HG02623 (cell line): ENCODE measurements at regions not wholly inside any gene's neighbourhood (a gene's known extent, or its start where the extent isn't known, plus 50 kb on each side); places are given as distances from the start of the nearest gene placed in this dataset.

Experiments
- ATAC-seq: cut with Tn5 transposase; IDR thresholded peaks from one replicate; pipeline ENCODE4 v1.9.1; 2021; ENCODE audit warnings: moderate library complexity; ENCODE audit not compliant: unreplicated experiment

- no peak for ATAC-seq
Observed at GRCh38 chr5:174307031-174307408, 261.5 kb downstream of the NSG2 start.

GRCh38 chr5:174307656-174308271 is 262.3 kb downstream of the NSG2 start:
- no peak for ATAC-seq

- no peak for ATAC-seq
Observed at GRCh38 chr5:174309131-174309795, 263.8 kb downstream of the NSG2 start.

- no peak for ATAC-seq
Observed at GRCh38 chr5:174310243-174310642, 264.7 kb downstream of the NSG2 start.

GRCh38 chr5:174310706-174311105 is 265.2 kb downstream of the NSG2 start:
- no peak for ATAC-seq

- ATAC-seq: no peak
Observed at GRCh38 chr5:174311121-174311520, 265.6 kb downstream of the NSG2 start.

DNA sequence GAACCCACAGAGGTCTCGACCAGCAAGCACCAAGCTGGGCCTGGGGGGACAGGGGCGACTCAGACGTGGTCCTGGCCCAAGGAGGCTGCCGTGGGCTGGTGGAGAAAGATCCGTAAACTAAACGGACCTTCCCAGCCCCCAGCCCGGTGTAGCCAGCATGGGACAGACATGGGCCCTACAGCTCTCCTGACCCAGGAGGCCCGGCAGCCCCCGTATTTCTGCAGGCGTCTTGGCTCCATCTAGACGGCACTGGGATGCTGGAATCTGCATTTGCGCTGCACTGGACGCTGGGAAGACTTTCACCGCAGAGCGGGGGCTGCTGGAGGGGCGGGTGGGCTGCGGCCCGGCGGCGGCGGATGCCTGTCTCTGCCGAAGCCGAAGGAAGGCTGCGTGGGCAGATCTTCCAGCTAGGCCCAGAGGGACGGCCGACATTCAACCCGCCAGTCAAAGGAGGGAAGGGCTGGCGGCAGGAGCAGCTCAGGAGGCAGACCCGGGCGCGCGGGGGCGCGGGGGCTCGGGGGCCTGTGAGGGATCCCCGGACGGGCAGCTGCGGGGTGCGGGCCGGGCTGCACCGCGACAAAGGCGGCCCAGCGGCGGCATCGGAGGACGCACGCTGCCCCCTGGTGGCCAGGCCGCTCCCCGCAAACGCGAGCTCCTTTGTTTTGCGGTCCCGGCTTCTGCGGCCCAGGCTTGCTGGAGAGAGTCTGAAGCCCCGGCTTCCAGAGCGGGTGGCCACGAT is 266.2 kb downstream of the NSG2 start:
- peak; percentile 57 for ATAC-seq

- no peak for ATAC-seq
Observed at GRCh38 chr5:174312270-174312617, 266.7 kb downstream of the NSG2 start.

DNA sequence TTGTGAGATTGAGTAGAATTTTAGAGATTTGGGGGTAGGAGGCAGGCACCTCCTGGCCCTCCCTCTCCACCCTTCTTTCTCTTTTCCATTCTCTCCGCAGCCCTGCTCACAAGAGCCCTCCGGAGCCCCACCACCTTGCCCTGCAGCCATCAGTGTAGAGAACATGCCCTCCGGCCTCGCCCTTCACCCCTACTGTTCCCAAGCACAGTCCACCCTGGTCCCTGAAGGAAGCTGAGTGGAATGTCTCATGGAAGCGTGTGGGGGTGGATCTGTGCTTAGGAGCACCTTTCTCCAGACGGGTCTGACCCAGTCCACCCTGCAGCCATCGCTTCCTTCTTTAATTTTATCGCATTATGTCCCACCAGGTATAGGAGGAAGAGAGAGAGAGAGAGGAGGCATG is 267.1 kb downstream of the NSG2 start:
- no peak for ATAC-seq

DNA sequence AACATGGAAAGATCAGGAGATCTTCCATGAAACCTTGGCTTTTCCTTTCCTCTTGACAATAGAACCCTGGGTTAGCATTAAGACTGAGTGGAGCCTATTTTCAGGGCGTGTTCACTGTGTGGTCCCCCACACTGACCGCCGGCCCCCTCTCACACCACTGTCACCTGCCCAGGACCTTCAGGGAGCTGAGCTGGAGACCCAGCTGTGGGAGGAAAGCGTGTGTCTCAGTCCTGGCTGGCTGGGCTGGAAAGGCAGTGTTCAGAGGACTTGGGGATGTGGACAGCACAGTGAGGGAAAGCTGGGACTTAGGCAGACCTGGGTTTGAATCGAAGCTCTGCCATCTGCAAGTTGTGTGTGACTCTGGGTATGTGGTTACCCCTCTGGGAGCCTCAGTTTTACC is 268.1 kb downstream of the NSG2 start:
- no peak for ATAC-seq

- no peak for ATAC-seq
Observed at GRCh38 chr5:174314261-174314660, 268.8 kb downstream of the NSG2 start.

GRCh38 chr5:174315471-174315870 is 270.0 kb downstream of the NSG2 start:
- no peak for ATAC-seq

GRCh38 chr5:174315871-174316270 is 270.4 kb downstream of the NSG2 start:
- ATAC-seq: no peak

GRCh38 chr5:174316326-174316725 is 270.8 kb downstream of the NSG2 start:
- ATAC-seq: no peak

DNA sequence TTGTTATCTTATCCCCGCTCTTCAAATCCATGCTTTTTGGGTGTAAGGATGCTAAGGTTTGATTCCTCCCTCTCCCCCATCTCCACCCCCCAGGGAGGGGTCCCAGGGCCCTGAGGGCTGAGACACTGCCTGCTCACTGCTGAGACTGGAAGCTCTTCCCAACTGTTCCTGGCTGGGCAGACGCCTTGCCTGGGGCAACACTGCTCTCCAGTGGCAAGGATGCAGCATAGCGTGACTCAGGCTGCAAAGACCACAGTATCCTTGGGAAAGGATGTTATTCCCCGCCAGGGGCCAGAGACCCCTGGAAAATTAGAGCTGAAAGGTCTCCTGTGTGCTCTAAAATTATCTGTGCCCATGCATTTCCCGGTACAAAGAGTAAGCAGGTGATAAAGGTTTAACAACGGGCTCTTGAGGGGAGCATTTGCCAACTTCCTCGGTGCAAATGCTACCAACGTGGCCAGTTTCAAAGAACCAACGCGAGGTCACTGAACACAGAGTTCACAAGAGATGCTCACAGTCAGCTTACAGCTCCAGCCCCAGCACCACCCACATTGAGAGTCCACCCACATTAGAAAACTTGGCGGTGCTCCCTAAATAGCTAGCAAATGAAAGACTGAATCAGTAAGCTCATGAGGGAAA is 271.9 kb downstream of the NSG2 start:
- no peak for ATAC-seq

GRCh38 chr5:174318578-174318977 is 273.1 kb downstream of the NSG2 start:
- no peak for ATAC-seq

DNA sequence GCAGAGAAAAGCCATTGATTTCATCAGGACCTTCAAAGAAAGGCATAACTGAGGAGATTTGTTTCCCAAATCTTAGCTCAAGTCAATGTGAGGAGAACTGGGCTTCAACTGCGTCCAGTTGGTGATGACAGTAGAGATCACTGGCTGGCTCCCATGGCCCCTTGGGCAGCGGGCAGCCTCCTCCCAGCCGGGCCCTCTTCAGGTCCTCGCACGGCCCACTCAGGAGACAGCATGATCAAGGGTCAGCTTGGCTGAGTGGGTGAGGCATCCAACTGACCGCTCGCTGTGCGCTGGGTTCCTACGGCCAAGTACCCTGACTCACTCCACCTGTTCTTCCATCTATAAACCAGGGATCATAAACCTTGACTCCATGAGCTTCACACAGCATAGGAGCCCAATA is 274.0 kb downstream of the NSG2 start:
- ATAC-seq: no peak

GRCh38 chr5:174320051-174320450 is 274.5 kb downstream of the NSG2 start:
- ATAC-seq: no peak

- peak; percentile 61 for ATAC-seq
Observed at GRCh38 chr5:174323878-174324281, 278.4 kb downstream of the NSG2 start.

- ATAC-seq: no peak
Observed at GRCh38 chr5:174324680-174325079, 279.2 kb downstream of the NSG2 start.

DNA sequence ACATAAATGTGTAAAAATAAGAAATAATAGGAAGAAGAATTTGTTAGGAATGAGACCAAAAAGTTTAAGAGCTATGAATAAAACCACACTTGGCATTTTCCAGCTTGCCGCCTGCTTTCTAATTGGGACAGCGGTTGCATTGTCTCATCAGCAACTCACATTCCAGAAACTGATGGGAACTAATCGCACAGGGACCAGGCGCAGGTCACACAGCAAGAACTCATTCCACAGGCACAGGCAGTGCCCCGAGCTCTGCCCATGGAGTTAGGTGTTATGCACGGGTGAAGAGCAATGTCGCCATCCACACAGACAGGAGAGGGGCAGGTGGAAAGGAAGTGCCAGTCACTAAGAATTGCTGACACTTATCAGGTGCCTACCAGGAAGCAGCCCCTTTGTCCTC is 279.9 kb downstream of the NSG2 start:
- no peak for ATAC-seq

DNA sequence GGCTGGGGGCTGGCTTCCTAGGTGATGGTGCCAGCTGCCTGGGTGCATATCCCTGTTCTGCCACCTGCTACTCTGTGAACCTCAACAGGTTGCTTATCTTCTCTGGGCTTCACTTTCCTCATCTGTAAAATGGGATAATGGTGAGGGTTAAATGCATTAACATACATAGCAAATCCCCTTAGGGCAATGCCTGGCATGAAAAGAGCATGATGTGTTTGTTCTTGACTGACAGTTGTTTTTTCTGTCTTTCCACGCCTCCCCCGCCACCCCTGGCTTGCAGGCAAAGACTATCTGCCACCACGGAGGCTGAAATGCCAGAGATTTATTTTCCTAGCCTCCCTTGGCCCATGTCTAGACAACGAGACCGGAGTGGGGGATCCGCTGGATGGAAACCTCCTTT is 280.5 kb downstream of the NSG2 start:
- no peak for ATAC-seq
